GM18951 (cell line): ENCODE measurements at regions not wholly inside any gene's neighbourhood (a gene's known extent, or its start where the extent isn't known, plus 50 kb on each side); places are given as distances from the start of the nearest gene placed in this dataset.

ENCODE experiments used
- POLR2A ChIP-seq: IDR thresholded peaks from 4 replicates; pipeline ENCODE4 v1.6.1; 2011; ENCODE audit warnings: mild to moderate bottlenecking; ENCODE audit not compliant: insufficient read length, insufficient read depth; ENCODE audit errors: extremely low read depth
- in situ Hi-C: fragments of 300-500 bp; cut with MboI; formaldehyde crosslinking; loops from one replicate; pipeline ENCODE4 v1.12.0; 2022; ENCODE audit warnings: low sequenced_read_pairs, mixed read lengths, inconsistent platforms; ENCODE audit not compliant: unreplicated experiment

DNA sequence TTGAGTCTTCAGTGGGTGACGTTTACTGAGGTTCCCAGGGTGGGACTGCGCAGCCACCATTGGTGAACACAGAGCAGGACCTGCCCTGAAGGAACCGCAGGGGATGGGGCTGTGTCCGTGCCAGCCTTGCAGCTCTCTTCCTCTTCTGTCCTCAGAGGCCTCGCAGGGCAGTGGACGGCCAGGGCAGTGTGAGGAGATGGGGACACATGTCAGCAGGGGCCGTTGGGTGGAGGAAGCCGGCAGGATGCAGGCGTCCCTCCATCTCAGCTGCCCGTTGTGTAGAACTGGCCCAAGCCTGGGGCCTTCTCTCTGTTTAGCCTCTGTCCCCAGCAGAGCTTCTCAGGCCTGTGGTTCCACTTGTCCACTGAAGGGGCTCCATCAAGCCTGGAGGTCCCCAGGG is 53.6 kb upstream of the SMOC2 start:
- TF ChIP-seq POLR2A: no peak

DNA sequence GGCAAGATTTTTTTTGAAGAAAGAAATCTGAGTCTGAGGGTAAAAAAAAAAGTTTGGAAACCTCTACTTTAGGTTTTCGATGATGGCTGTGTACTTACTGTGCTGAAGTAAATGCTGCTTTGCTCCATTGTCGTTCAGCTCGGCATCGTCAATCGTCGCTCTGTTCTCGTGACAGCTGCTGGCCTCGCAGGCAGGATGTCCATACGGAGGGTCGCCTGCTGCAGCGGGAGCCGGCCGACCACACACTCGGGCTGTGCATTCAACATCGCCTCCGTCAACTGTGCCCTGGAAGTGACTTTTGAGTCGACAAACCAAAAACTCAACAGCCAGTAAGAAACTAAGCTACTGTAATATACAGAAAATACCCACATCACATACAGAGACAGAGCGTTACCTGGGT is 53.1 kb upstream of the SMOC2 start:
- in situ Hi-C loops: no loop called here
- TF ChIP-seq POLR2A: no peak

More for the DNA sequence above, 53.6 kb upstream of the SMOC2 start:
- in situ Hi-C loops: no loop called here

DNA sequence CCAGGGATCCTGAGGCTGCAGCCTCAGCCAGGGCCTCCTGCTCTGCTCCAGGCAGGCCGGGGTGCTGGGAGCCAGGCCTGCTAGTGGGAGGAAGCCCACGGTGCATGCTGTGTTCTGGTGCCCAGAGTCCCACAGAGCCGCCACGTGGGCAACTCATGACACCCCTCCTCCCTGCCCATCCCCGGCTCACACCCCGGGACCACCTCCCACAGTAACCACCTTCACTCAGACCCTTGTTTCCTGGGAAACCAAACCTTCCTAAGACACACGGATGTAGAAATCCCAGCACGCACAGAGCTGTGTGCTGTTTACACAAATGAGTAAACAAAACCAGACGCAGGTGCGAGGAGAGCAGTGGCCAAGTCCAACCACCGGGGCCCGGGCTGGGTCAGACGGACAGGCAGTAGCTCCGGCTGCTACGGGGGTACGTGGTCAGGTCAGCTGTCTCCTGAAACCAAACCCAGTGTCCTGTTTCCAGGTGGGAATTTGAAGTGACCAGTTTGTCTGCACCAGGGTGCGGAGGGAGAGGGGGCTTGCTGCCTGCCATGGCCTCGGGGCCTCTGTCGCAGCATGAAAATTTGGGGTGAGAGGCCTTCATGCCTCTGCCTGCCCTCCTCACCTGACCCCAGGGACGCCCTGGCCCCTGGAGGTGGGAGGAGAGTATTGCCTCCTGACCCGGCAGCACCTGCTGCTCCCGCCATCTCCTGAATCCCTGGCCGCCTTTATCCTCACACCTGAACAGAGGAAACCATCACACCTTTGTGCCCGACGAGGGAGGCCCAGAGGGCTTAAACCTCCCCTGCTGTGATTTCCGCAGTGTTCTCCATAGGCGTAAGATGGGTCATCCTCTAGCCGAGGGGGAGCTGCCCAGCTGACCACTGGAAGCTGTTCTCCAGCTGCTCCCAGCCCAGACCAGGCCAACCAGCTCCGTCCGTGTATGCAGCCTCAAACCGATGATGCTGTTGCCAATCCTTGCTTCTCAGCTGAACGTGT is 52.0 kb upstream of the SMOC2 start:
- no peak for TF ChIP-seq POLR2A
- in situ Hi-C loops: no loop called here

DNA sequence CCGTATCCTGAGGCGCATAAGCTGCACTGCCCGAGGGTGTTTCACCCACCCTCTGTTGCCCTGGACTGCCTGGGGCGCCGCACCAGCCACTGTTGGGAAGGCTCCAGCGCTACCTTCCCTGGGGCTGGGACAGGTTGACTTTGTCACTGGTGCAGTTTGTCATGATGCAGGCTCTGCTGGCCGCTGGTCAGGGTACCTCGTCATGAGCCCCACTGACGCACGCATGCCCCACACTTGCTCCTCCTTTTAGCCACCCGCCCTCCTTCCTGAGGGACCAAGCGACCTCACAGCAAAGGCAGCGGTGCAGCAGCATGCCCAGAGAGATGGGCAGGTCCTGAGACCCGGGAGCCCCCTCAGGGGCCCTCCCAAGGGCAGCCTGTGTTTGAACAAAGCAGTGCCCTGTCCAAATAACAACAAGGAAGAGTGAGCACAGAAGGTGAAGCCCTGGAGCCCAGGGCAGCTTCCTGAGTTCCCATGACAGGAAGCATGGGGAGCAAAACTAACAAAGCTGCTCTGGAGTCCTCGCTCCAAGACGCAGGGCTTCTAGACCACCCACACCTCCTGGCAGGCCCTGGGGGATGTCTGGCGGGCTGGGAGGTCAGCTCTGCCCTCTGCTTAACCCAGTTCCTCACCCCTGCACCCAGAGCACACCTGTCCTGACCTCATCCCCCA is 50.1 kb upstream of the SMOC2 start:
- in situ Hi-C loops: no loop called here

More for the DNA sequence above, 50.1 kb upstream of the SMOC2 start:
- no peak for TF ChIP-seq POLR2A
